Activated CD4-positive, alpha-beta T cell treated with anti-CD3 and anti-CD28 coated beads, Interleukin-2, amount 10 ng/mL, durations not matched to agents 24 days and 14 days (primary cell): ENCODE measurements at regions not wholly inside any gene's neighbourhood (a gene's known extent, or its start where the extent isn't known, plus 50 kb on each side); places are given as distances from the start of the nearest gene placed in this dataset.

Experiments
- DNase-seq: peaks from one replicate; pipeline ENCODE4 v3.0.0; 2022
- H3K27ac Mint-ChIP-seq: one replicate; pipeline ENCODE4 v1.8.0; 2022; ENCODE audit warnings: mild to moderate bottlenecking, mixed read lengths
- H3K27me3 Mint-ChIP-seq: one replicate; pipeline ENCODE4 v1.8.0; 2022; ENCODE audit warnings: mixed read lengths
- H3K36me3 Mint-ChIP-seq: one replicate; pipeline ENCODE4 v1.8.0; 2022; ENCODE audit warnings: low read depth, mild to moderate bottlenecking, mixed read lengths
- H3K4me1 Mint-ChIP-seq: one replicate; pipeline ENCODE4 v1.8.0; 2021; ENCODE audit warnings: mixed read lengths
- H3K4me3 Mint-ChIP-seq: one replicate; pipeline ENCODE4 v1.8.0; 2022; ENCODE audit warnings: mild to moderate bottlenecking, moderate library complexity, mixed read lengths
- H3K9me3 Mint-ChIP-seq: one replicate; pipeline ENCODE4 v1.8.0; 2021; ENCODE audit warnings: mixed read lengths
- intact Hi-C: fragments of 100-400 bp; cut with micrococcal nuclease; formaldehyde crosslinking; loops from one replicate; pipeline ENCODE4 v1.15.1; 2023

DNA sequence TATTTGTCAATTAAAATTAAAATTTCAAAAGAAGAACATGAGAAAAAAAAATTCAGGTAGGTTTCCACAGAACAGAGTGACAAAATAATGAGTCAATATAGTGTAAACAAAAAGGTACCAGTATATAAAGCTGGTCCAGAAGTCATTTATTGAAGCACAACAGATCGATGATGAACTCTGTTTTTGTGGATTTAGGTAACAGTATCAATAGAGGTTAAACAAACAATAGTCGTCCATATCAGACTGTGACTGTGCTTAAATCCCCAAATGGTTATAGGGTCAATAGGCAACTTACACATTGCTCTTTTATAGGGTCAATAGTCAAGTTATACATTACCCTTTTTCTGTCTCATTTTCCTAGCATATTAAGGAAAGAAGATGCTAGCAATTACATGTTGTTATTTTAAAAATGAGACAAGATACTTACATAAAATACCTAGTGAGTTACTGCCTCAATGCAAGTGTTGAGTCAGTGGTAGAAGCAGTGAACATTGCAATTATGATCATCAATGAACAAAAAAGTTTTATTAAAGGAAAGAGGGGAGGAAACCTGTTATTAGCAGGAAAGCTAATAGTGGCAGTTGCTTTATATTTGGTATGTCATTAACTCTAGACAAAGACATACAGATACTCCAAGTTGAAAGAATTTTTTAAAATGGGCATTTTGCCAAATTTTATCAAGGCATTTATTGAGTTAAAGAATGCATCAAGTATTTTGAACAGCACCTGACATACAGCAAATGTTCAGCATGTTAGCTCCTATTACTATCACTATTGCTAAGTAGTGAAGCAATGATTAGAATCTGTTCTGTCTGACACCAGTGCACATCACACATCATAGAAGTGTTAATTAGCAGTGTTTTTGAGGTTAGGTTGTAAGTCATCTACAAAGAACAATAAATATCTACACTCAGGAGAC lies 102.9 kb downstream of the CCER1 start:
- DNase-seq, result no peak
- no peaks in the 10 kb centered on the region for H3K9me3 Mint-ChIP-seq
- intact Hi-C loops, result no loop called here
- H3K27me3 Mint-ChIP-seq, result no peaks in the 10 kb centered on the region
- H3K36me3 Mint-ChIP-seq, result no peaks in the 10 kb centered on the region
- H3K4me3 Mint-ChIP-seq, result no peak overlapping the region
- no peaks in the 10 kb centered on the region for H3K4me1 Mint-ChIP-seq
- H3K27ac Mint-ChIP-seq, result no peak overlapping the region

DNA sequence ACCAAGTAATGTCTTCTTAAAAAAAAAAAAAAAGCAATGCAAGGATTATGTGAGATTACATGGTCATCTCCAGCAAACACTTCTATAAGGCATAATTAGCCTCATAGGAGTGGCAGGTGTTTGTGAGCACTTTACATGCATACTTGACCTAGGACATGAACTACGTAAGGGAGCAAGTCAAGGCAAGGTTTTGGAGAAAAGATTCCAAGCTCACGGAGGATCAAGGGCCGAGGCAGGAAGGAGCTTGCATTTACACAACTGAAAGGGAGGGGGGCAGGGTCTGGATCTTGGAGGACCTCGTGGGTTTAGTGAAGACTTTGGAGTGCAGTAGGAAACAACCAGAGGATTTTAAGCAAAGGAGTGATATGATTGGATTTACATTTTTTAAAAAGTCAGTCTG lies 112.5 kb downstream of the CCER1 start:
- Mint-ChIP-seq H3K27ac (no peak overlapping the region), H3K9me3 (no peaks in the 10 kb centered on the region), H3K27me3 (no peaks in the 10 kb centered on the region), H3K4me3 (no peak overlapping the region), H3K4me1 (no peaks in the 10 kb centered on the region), H3K36me3 (no peaks in the 10 kb centered on the region)
- DNase-seq, result no peak
- intact Hi-C loops, result no loop called here

DNA sequence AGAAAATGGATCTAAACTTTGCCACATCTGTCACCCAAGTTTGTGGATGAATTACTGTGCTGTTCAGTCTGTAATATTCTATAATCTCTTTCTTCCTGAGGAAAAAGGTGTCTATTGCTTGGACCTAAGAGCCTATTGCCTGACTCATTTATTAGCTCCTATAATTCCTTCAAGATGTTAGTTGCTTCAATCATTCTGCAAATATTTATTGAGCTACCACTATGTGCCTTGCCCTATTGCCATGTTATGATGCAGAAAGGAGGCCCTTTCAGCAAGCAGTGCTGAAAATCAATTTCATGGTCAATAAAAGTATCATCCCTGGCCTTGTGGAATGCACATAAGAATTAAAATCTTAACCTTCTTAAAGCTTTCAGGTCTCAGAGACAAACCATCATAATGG lies 113.6 kb downstream of the CCER1 start:
- intact Hi-C loops, result no loop called here

DNA sequence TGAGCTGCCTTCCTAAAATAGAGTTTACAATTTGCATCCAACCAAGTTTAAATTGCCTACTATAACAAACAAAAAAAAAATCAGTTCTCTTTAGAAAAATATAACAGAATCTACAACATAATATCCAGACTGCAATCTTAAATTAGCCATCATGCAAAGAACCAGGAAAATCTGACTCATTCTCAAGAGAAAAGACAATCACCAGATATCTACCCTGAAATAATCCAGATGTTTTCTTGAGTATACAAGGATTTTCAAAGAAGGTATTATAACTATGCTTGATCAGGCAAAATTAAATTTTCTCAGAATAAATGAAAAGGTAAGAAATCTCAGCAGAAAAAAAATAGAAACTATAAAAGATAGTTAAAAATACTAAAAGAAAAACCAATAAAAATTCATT lies 115.6 kb downstream of the CCER1 start:
- Mint-ChIP-seq H3K9me3 (no peaks in the 10 kb centered on the region), H3K4me3 (no peak overlapping the region), H3K27me3 (no peaks in the 10 kb centered on the region), H3K36me3 (no peaks in the 10 kb centered on the region), H3K27ac (no peak overlapping the region), H3K4me1 (no peaks in the 10 kb centered on the region)
- DNase-seq, result no peak
- intact Hi-C loops, result no loop called here

More for the DNA sequence above, 113.6 kb downstream of the CCER1 start:
- no peak for DNase-seq
- Mint-ChIP-seq H3K36me3 (no peaks in the 10 kb centered on the region), H3K9me3 (no peaks in the 10 kb centered on the region), H3K27ac (no peak overlapping the region), H3K4me1 (no peaks in the 10 kb centered on the region), H3K4me3 (no peak overlapping the region), H3K27me3 (no peaks in the 10 kb centered on the region)

DNA sequence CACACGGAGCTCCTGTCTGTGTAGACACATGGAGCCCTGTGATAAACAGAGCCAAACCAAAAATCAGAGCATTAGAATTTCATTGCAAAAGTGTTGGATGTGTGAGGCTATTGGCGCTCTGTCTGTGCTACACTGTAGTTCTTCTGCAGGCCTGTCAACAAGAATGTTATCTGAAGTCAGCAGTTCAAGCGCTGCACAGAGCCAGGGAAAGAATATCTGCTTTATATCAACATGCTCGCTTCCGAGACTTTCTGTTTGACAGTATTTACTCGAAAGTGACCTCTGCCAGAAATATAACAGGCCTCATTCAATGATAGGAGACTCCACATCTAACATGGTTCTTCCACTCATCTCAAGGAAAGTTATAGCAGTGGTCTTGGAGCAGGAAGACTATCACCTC lies 118.3 kb downstream of the CCER1 start:
- H3K27ac Mint-ChIP-seq, result no peak overlapping the region
- H3K27me3 Mint-ChIP-seq, result no peaks in the 10 kb centered on the region
- no peaks in the 10 kb centered on the region for H3K4me1 Mint-ChIP-seq
- no peaks in the 10 kb centered on the region for H3K36me3 Mint-ChIP-seq
- H3K4me3 Mint-ChIP-seq, result no peak overlapping the region
- no peaks in the 10 kb centered on the region for H3K9me3 Mint-ChIP-seq
- no peak for DNase-seq
- intact Hi-C loops, result no loop called here

DNA sequence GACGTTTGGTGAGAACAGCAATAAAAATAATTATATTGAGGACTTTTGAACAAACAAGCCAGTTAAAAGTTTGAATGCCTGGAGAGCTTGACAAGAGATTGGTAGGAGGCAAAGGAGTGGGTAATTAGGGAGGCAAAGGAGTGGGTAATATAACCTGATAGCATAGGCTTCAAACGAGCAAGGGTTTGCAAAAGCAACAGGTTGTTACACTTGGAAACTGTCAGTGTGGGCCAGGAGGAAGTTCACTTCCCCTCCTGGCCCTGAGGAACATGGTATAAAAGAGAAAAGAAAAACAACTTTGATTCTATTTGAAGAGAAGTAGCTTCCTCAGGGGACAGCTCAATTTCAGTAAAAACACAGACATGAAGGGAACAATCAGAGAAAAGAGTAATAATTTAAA lies 121.7 kb downstream of the CCER1 start:
- intact Hi-C loops, result no loop called here
- no peak for DNase-seq
- Mint-ChIP-seq H3K27me3 (no peaks in the 10 kb centered on the region), H3K36me3 (no peaks in the 10 kb centered on the region), H3K9me3 (no peaks in the 10 kb centered on the region), H3K4me3 (no peak overlapping the region), H3K4me1 (no peaks in the 10 kb centered on the region), H3K27ac (no peak overlapping the region)

DNA sequence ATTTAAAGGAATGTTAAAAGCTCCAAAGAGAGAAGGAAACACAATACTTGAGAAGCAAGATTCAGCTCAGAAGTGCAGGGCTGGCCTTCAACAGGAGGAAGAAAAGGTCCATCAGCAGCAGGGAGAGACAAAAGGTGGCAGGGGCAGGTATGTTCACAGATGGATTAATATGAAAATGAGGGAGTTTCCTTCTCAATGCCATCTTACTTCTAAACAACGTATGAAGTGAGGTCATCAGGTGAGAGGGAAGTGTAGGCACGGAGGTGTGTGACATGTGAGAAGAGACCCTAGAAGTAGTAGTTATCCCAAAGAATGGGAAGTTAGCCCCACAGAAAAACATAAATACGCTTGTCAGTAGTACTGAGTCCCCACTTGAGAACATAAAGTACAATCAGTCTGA lies 122.5 kb downstream of the CCER1 start:
- intact Hi-C loops, result no loop called here
- Mint-ChIP-seq H3K4me1 (no peaks in the 10 kb centered on the region), H3K4me3 (no peak overlapping the region), H3K27ac (no peak overlapping the region), H3K36me3 (no peaks in the 10 kb centered on the region), H3K27me3 (no peaks in the 10 kb centered on the region), H3K9me3 (no peaks in the 10 kb centered on the region)
- no peak for DNase-seq

DNA sequence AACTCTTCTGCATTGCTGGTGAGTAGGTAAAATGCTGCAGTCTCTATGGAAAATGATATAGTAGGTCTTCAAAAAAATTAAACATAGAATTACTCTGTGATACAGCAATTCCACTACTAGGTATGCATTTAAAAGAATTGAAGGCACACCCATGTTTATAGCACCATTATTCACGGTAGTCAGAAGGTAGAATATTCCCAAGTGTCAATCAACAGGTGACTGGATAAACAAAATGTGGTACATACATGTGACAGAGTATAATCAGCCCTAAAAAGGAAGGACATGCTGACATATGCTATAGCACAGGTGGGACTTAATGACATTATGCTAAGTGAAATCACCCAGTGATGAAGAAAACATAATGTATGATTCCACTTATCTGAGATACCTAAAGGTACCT lies 123.3 kb downstream of the CCER1 start:
- no peak for DNase-seq
- no peak overlapping the region for H3K27ac Mint-ChIP-seq
- H3K9me3 Mint-ChIP-seq, result no peaks in the 10 kb centered on the region
- no peaks in the 10 kb centered on the region for H3K27me3 Mint-ChIP-seq
- H3K36me3 Mint-ChIP-seq, result no peaks in the 10 kb centered on the region
- H3K4me1 Mint-ChIP-seq, result no peaks in the 10 kb centered on the region
- intact Hi-C loops, result no loop called here
- no peak overlapping the region for H3K4me3 Mint-ChIP-seq

DNA sequence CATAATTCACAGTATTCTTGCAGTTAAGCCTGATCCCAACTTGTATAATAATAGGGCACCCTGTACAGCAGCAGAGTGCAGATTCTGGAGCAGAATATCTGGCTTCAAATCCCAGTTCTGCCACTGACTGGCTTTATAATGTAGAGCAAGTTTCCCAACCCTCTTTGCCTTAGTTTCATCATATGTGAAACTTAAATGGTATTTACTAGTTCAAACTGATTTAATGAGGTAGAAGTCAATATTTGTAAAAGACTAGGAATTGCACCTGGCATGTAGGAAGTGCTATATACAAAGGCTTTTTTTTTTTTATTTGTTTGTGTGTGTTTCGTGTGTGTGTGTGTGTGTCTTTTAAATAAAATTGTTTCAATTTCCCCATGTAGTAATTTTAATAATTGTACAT lies 125.9 kb downstream of the CCER1 start:
- intact Hi-C loops, result no loop called here
- H3K9me3 Mint-ChIP-seq, result no peaks in the 10 kb centered on the region
- H3K27me3 Mint-ChIP-seq, result no peaks in the 10 kb centered on the region
- no peaks in the 10 kb centered on the region for H3K36me3 Mint-ChIP-seq
- H3K4me3 Mint-ChIP-seq, result no peak overlapping the region
- H3K4me1 Mint-ChIP-seq, result no peaks in the 10 kb centered on the region
- H3K27ac Mint-ChIP-seq, result no peak overlapping the region
- DNase-seq, result no peak

DNA sequence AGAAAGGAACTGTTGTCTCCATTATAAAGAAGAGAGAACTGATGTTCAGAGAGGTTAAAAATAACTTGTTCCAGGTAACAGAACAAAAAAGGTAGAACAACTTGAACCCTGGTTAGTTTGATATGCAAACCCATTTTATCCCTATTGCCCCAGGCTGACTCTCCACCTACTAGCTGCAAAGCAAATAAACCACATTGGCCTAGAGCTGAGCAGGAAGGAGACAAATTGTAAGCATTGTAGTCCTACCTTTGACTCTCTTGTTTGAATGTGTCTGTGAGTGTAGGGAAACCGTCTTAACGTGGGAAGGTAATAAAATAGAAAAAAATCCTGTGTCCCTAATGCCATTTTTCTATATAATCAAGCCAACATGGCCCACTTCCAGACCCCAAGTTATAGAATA lies 126.4 kb downstream of the CCER1 start:
- H3K4me1 Mint-ChIP-seq, result no peaks in the 10 kb centered on the region
- H3K9me3 Mint-ChIP-seq, result no peaks in the 10 kb centered on the region
- H3K27ac Mint-ChIP-seq, result no peak overlapping the region
- intact Hi-C loops, result no loop called here
- H3K36me3 Mint-ChIP-seq, result no peaks in the 10 kb centered on the region
- H3K4me3 Mint-ChIP-seq, result no peak overlapping the region
- DNase-seq, result no peak
- H3K27me3 Mint-ChIP-seq, result no peaks in the 10 kb centered on the region

DNA sequence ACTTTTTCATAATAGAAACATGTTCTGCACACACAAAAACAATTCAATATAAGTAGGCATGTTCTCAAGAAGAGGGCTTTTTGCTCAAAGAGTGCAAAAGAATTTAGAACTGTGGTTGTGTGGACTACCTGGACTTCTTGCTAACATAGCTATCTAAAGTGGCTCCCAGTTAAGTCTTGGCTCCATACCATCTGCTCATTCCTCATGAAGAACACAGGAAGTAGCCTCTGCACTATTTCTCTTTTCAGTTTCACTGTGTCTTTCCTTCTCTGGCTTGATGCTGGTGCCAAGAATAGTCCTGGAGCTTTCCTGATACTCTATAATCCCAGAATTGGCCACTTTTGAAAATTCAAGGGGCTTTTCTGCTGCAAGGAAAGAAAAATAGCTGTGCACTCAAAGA lies 127.4 kb downstream of the CCER1 start:
- Mint-ChIP-seq H3K36me3 (no peaks in the 10 kb centered on the region), H3K9me3 (no peaks in the 10 kb centered on the region), H3K4me3 (no peak overlapping the region), H3K27me3 (no peaks in the 10 kb centered on the region), H3K27ac (no peak overlapping the region), H3K4me1 (no peaks in the 10 kb centered on the region)
- DNase-seq, result no peak
- intact Hi-C loops, result no loop called here

DNA sequence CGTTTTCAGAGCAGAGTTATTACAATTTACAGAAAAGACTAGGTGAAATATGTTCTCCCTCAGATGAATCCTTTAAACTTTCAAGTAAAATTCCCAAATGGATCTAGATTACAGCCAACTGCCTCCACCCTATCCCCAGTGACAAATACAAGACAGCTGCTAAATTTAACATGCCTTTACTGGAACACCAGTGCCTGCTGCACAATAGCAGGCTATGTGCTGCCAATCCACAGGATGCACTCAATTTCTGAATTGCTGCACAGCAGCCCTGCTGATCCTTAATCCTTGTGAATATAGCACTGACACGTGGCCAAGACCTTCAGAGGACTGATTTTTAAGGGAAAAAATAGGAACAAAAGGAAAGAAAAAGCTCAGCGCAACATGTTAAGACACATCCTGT lies 128.9 kb downstream of the CCER1 start:
- intact Hi-C loops, result no loop called here
- H3K27ac Mint-ChIP-seq, result no peak overlapping the region
- H3K27me3 Mint-ChIP-seq, result no peaks in the 10 kb centered on the region
- DNase-seq, result no peak
- H3K4me3 Mint-ChIP-seq, result no peak overlapping the region
- H3K9me3 Mint-ChIP-seq, result no peaks in the 10 kb centered on the region
- H3K4me1 Mint-ChIP-seq, result no peaks in the 10 kb centered on the region
- H3K36me3 Mint-ChIP-seq, result no peaks in the 10 kb centered on the region

DNA sequence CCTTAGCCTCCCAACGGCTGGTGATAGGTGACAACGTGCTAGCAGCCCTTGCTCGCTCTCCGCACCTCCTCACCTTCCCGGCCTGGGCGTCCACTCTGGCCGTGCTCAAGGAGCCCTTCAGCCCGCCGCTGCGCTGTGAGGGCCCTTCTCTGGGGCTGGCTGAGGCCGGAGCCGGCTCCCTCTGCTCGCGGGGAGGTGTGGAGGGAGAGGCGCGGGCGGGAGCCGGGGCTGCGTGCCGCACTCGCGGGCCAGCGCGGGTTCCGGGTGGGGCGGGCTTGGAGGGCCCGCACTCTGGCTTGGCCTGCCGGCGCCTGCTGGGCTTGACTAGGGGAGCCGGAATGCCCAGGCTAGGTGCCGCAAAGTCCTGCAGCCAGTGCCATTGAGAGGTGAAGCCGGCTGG lies 131.1 kb downstream of the CCER1 start:
- Mint-ChIP-seq H3K4me3 (no peak overlapping the region), H3K27me3 (no peaks in the 10 kb centered on the region), H3K4me1 (no peaks in the 10 kb centered on the region), H3K27ac (no peak overlapping the region), H3K36me3 (no peaks in the 10 kb centered on the region), H3K9me3 (no peaks in the 10 kb centered on the region)
- intact Hi-C loops, result no loop called here
- DNase-seq, result no peak

DNA sequence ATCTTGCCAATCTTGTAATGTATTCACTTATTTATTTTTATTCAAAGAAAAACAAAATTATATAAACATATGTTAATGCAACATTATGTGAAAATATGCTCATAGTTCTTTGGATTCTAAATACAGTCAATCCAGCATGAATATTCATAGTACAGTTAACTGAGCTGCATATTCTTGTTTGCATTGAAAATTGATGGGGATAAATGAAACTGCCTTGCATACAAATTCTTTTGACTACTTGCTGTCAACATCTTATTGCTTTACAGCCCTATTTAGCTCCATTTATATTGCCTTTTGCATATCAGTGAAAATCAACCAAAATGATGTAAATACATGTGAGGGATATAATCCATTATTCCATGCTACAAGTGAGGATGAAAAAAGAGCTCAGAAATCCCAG lies 135.3 kb downstream of the CCER1 start:
- no peak overlapping the region for H3K27ac Mint-ChIP-seq
- no peak overlapping the region for H3K4me3 Mint-ChIP-seq
- no peaks in the 10 kb centered on the region for H3K36me3 Mint-ChIP-seq
- H3K27me3 Mint-ChIP-seq, result no peaks in the 10 kb centered on the region
- no peaks in the 10 kb centered on the region for H3K4me1 Mint-ChIP-seq
- no peak for DNase-seq
- intact Hi-C loops, result no loop called here
- no peaks in the 10 kb centered on the region for H3K9me3 Mint-ChIP-seq
